HFFc6 (cell line): ENCODE measurements at regions not wholly inside any gene's neighbourhood (a gene's known extent, or its start where the extent isn't known, plus 50 kb on each side); places are given as distances from the start of the nearest gene placed in this dataset.

Source experiments
- DNase-seq: peaks from one replicate; pipeline ENCODE4 v3.0.0-alpha.2; 2018
- H3K27ac Mint-ChIP-seq: 2 replicates; pipeline ENCODE4 v1.8.0; 2020; ENCODE audit warnings: mild to moderate bottlenecking, mixed read lengths
- H3K27me3 Mint-ChIP-seq: 2 replicates; pipeline ENCODE4 v1.8.0; 2021; ENCODE audit warnings: mild to moderate bottlenecking, moderate library complexity, mixed read lengths; ENCODE audit not compliant: insufficient read depth
- H3K36me3 Mint-ChIP-seq: 2 replicates; pipeline ENCODE4 v1.8.0; 2021; ENCODE audit warnings: low read depth, mixed read lengths
- H3K4me1 Mint-ChIP-seq: 2 replicates; pipeline ENCODE4 v1.8.0; 2020; ENCODE audit warnings: low read depth, mixed read lengths
- H3K4me3 Mint-ChIP-seq: 2 replicates; pipeline ENCODE4 v1.8.0; 2020; ENCODE audit warnings: mild to moderate bottlenecking, moderate library complexity, mixed read lengths
- H3K9me3 Mint-ChIP-seq: 2 replicates; pipeline ENCODE4 v1.8.0; 2020; ENCODE audit warnings: mild to moderate bottlenecking, mixed read lengths
- CTCF ChIP-seq: fragments of 200-600 bp; sonication (generic); IDR thresholded peaks from 2 replicates; pipeline ENCODE4 v1.5.0; 2021; ENCODE audit warnings: antibody characterized with exemption, mild to moderate bottlenecking

GRCh38 chr13:111914241-111915103 lies 152.5 kb upstream of the SOX1 start:
- H3K27ac Mint-ChIP-seq = no peak overlapping the region
- peaks cover 82% of the 10 kb centered on the region for H3K9me3 Mint-ChIP-seq
- no peak for DNase-seq
- H3K4me3 Mint-ChIP-seq = no peak overlapping the region
- TF ChIP-seq CTCF = no peak
- H3K4me1 Mint-ChIP-seq = no peaks in the 10 kb centered on the region
- no peaks in the 10 kb centered on the region; the same call in none of the 2 replicates for H3K36me3 Mint-ChIP-seq
- H3K27me3 Mint-ChIP-seq = peaks cover 2% of the 10 kb centered on the region; the same call in 1 of the 2 replicates

DNA sequence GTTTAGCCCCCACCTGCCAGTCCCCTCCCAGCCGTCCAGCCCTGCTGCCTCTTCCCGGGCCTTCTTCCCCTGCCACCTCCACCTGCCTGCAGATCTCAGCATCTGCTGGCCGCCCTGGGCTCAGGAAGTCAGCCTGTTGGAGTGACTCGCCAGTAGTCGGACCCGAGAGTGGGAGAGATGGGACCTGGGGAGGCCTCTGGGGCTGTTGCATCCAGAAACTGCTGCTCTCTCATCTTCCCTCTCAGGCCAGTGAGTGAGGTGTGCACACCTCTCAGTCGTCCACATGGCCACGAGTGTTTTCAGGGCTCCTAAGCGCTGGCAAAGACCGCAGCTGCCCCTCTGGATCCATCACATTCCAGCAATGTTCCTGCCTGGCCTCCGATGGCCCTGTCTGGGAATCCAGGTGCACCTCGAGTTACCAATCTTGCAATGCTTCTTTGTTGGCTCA lies 151.8 kb upstream of the SOX1 start:
- peaks cover 2% of the 10 kb centered on the region; the same call in 1 of the 2 replicates for H3K27me3 Mint-ChIP-seq

GRCh38 chr13:111916201-111916600 lies 150.7 kb upstream of the SOX1 start:
- Mint-ChIP-seq H3K27ac (no peak overlapping the region), H3K4me1 (no peaks in the 10 kb centered on the region), H3K4me3 (no peak overlapping the region), H3K27me3 (peaks cover 2% of the 10 kb centered on the region; the same call in 1 of the 2 replicates), H3K36me3 (no peaks in the 10 kb centered on the region; the same call in 1 of the 2 replicates), H3K9me3 (peaks cover 79% of the 10 kb centered on the region)
- TF ChIP-seq CTCF = no peak
- no peak for DNase-seq

More for the DNA sequence above, 151.8 kb upstream of the SOX1 start:
- H3K36me3 Mint-ChIP-seq = no peaks in the 10 kb centered on the region; the same call in none of the 2 replicates
- no peak for DNase-seq
- no peak overlapping the region for H3K27ac Mint-ChIP-seq
- H3K9me3 Mint-ChIP-seq = peaks cover 81% of the 10 kb centered on the region
- H3K4me1 Mint-ChIP-seq = no peaks in the 10 kb centered on the region
- no peak overlapping the region for H3K4me3 Mint-ChIP-seq
- no peak for TF ChIP-seq CTCF

- no peaks in the 10 kb centered on the region for H3K4me1 Mint-ChIP-seq
- no peak overlapping the region for H3K27ac Mint-ChIP-seq
- no peak overlapping the region for H3K4me3 Mint-ChIP-seq
- no peaks in the 10 kb centered on the region; the same call in 1 of the 2 replicates for H3K36me3 Mint-ChIP-seq
- peaks cover 2% of the 10 kb centered on the region; the same call in 1 of the 2 replicates for H3K27me3 Mint-ChIP-seq
- no peak for DNase-seq
- TF ChIP-seq CTCF = no peak
- peaks cover 75% of the 10 kb centered on the region for H3K9me3 Mint-ChIP-seq
Measured at GRCh38 chr13:111917086-111917485, 149.9 kb upstream of the SOX1 start.

DNA sequence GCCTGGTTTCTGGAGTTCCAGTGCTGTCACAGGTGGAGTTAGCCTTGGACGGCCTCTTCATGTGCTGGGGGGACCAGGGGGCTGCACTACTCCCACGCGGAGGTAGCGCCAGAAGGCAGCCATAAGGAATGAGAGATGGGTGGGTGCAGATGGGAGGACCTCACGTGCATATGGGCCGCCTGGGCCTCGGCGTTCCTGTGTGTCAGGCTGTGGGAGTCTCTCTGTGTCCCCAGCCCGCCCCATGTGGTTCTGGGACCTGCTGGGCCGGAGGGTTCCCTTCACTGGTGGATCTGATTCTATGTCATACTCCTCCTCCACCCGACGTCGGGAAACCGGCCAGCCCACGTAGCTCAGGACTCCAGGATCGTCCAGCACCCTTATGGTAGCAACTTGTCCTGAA lies 149.0 kb upstream of the SOX1 start:
- no peaks in the 10 kb centered on the region for H3K4me1 Mint-ChIP-seq
- DNase-seq = no peak
- H3K36me3 Mint-ChIP-seq = no peaks in the 10 kb centered on the region
- H3K27ac Mint-ChIP-seq = no peak overlapping the region
- H3K27me3 Mint-ChIP-seq = peaks cover 3% of the 10 kb centered on the region
- H3K4me3 Mint-ChIP-seq = no peak overlapping the region
- H3K9me3 Mint-ChIP-seq = peaks cover 75% of the 10 kb centered on the region
- no peak for TF ChIP-seq CTCF
